H9 (cell line): ENCODE measurements at regions not wholly inside any gene's neighbourhood (a gene's known extent, or its start where the extent isn't known, plus 50 kb on each side); places are given as distances from the start of the nearest gene placed in this dataset.

ENCODE experiments used
- DNase-seq: peaks from one replicate; pipeline ENCODE4 v3.0.0-alpha.2; 2017
- H2AFZ ChIP-seq: one replicate; pipeline ENCODE4 v1.6.1; 2013; ENCODE audit warnings: mild to moderate bottlenecking, low read length, control low read depth, moderate library complexity
- H2AK5ac ChIP-seq: 2 replicates; pipeline ENCODE4 v1.6.1; 2013; ENCODE audit warnings: low read length, control low read depth, mixed read lengths; ENCODE audit not compliant: insufficient read length
- H2BK120ac ChIP-seq: one replicate; pipeline ENCODE4 v1.6.1; 2013; ENCODE audit warnings: low read depth, mild to moderate bottlenecking, low read length, control low read depth, inconsistent platforms; ENCODE audit not compliant: poor library complexity, severe bottlenecking
- H2BK12ac ChIP-seq: 2 replicates; pipeline ENCODE4 v1.6.1; 2013; ENCODE audit warnings: low read length, control low read depth, mixed read lengths, low read depth; ENCODE audit not compliant: insufficient read length
- H2BK15ac ChIP-seq: 2 replicates; pipeline ENCODE4 v1.6.1; 2013; ENCODE audit warnings: low read depth, low read length, control low read depth
- H2BK20ac ChIP-seq: one replicate; pipeline ENCODE4 v1.6.1; 2013; ENCODE audit warnings: low read depth, mild to moderate bottlenecking, low read length, control low read depth, inconsistent platforms; ENCODE audit not compliant: poor library complexity, severe bottlenecking
- H2BK5ac ChIP-seq: 2 replicates; pipeline ENCODE4 v1.6.1; 2013; ENCODE audit warnings: low read length, control low read depth, mixed read lengths; ENCODE audit not compliant: insufficient read length
- H3K14ac ChIP-seq: 2 replicates; pipeline ENCODE4 v1.6.1; 2013; ENCODE audit warnings: low read length, control low read depth; ENCODE audit not compliant: insufficient read depth
- H3K18ac ChIP-seq: 2 replicates; pipeline ENCODE4 v1.6.1; 2013; ENCODE audit warnings: low read depth, mild to moderate bottlenecking, mixed read lengths, low read length, control low read depth; ENCODE audit not compliant: insufficient read length
- H3K23ac ChIP-seq: 2 replicates; pipeline ENCODE4 v1.6.1; 2013; ENCODE audit warnings: low read length, control low read depth, mixed read lengths, low read depth; ENCODE audit not compliant: insufficient read length
- H3K23me2 ChIP-seq: 2 replicates; pipeline ENCODE4 v1.6.1; 2013; ENCODE audit warnings: low read depth, mild to moderate bottlenecking, mixed read lengths, low read length, control low read depth; ENCODE audit not compliant: insufficient read length, poor library complexity, severe bottlenecking
- H3K27ac ChIP-seq: 2 replicates; pipeline ENCODE4 v1.5.1; 2013; ENCODE audit warnings: low read length, control low read depth, mixed read lengths, low read depth; ENCODE audit not compliant: insufficient read length
- H3K27me3 ChIP-seq: 2 replicates; pipeline ENCODE4 v1.6.1; 2013; ENCODE audit warnings: low read length, control low read depth, inconsistent platforms; ENCODE audit not compliant: insufficient read depth
- H3K4ac ChIP-seq: 2 replicates; pipeline ENCODE4 v1.6.1; 2013; ENCODE audit warnings: low read depth, mild to moderate bottlenecking, control low read depth, inconsistent platforms, low read length, moderate library complexity
- H3K4me1 ChIP-seq: 2 replicates; pipeline ENCODE4 v1.6.1; 2013; ENCODE audit warnings: low read length, control low read depth, inconsistent platforms; ENCODE audit not compliant: insufficient read depth
- H3K4me2 ChIP-seq: 2 replicates; pipeline ENCODE4 v1.6.1; 2013; ENCODE audit warnings: low read length, control low read depth, mixed read lengths; ENCODE audit not compliant: insufficient read length, insufficient read depth
- H3K56ac ChIP-seq: 2 replicates; pipeline ENCODE4 v1.6.1; 2013; ENCODE audit warnings: low read depth, mild to moderate bottlenecking, mixed read lengths, low read length, control low read depth; ENCODE audit not compliant: insufficient read length
- H3K79me1 ChIP-seq: 2 replicates; pipeline ENCODE4 v1.6.1; 2013; ENCODE audit warnings: low read depth, mild to moderate bottlenecking, moderate library complexity, low read length, control low read depth, inconsistent platforms; ENCODE audit not compliant: insufficient read depth, poor library complexity, severe bottlenecking
- H3K79me2 ChIP-seq: 2 replicates; pipeline ENCODE4 v1.6.1; 2013; ENCODE audit warnings: low read length, control low read depth, inconsistent platforms; ENCODE audit not compliant: insufficient read depth
- H3K9ac ChIP-seq: 2 replicates; pipeline ENCODE4 v1.6.1; 2013; ENCODE audit warnings: low read length, control low read depth, mixed read lengths; ENCODE audit not compliant: insufficient read length; ENCODE audit errors: extremely low read depth
- H3K9me3 ChIP-seq: one replicate; pipeline ENCODE4 v1.6.1; 2013; ENCODE audit warnings: low read depth, low read length, inconsistent platforms; ENCODE audit not compliant: control insufficient read depth
- H3T11ph ChIP-seq: one replicate; pipeline ENCODE4 v1.6.1; 2013; ENCODE audit warnings: mild to moderate bottlenecking, low read length, control low read depth, inconsistent platforms
- H4K20me1 ChIP-seq: one replicate; pipeline ENCODE4 v1.6.1; 2013; ENCODE audit not compliant: control insufficient read depth, insufficient read length, insufficient read depth
- H4K5ac ChIP-seq: 2 replicates; pipeline ENCODE4 v1.6.1; 2013; ENCODE audit warnings: low read depth, mild to moderate bottlenecking, mixed read lengths, low read length, control low read depth; ENCODE audit not compliant: insufficient read length
- H4K8ac ChIP-seq: replicated peaks from 2 replicates; pipeline ENCODE4 v1.6.1; 2013; ENCODE audit warnings: low read length, control low read depth, mixed read lengths, low read depth; ENCODE audit not compliant: insufficient read length
- H4K91ac ChIP-seq: 2 replicates; pipeline ENCODE4 v1.6.1; 2013; ENCODE audit warnings: low read depth, mild to moderate bottlenecking, moderate library complexity, mixed read lengths, low read length, control low read depth; ENCODE audit not compliant: insufficient read length
- H3K27ac Mint-ChIP-seq, 3 experiments: 2 replicates in 2 of 3; 3 replicates in 1 of 3; pipeline ENCODE4 v1.8.0; 2020 to 2021; ENCODE audit warnings: mixed read lengths in 3 of 3, mild to moderate bottlenecking in 1 of 3, moderate library complexity in 1 of 3
- H3K27me3 Mint-ChIP-seq: 2 replicates; pipeline ENCODE4 v1.8.0; 2021; ENCODE audit warnings: low read depth, mild to moderate bottlenecking, moderate library complexity, mixed read lengths
- H3K36me3 Mint-ChIP-seq, 3 experiments: 2 replicates in 2 of 3; 3 replicates in 1 of 3; pipeline ENCODE4 v1.8.0; 2020 to 2021; ENCODE audit warnings: low read depth in 3 of 3, mixed read lengths in 3 of 3; ENCODE audit not compliant: insufficient read depth in 1 of 3
- H3K4me1 Mint-ChIP-seq, 2 experiments: 2 replicates each; pipeline ENCODE4 v1.8.0; 2020; ENCODE audit warnings: mixed read lengths in 2 of 2
- H3K4me3 Mint-ChIP-seq, 2 experiments: 2 replicates in 1 of 2; 3 replicates in 1 of 2; pipeline ENCODE4 v1.8.0; 2020 to 2021; ENCODE audit warnings: mild to moderate bottlenecking in 2 of 2, mixed read lengths in 2 of 2, moderate library complexity in 1 of 2
- H3K9me3 Mint-ChIP-seq, 2 experiments: 2 replicates in 1 of 2; 3 replicates in 1 of 2; pipeline ENCODE4 v1.8.0; 2020; ENCODE audit warnings: mild to moderate bottlenecking in 2 of 2, mixed read lengths in 2 of 2, moderate library complexity in 1 of 2
- WGBS: extraction: QIAGEN DNeasy Blood & Tissue Kit; methylation state at CpG from one replicate; pipeline ENCODE4 v1.1.7; 2013; ENCODE audit warnings: missing lambda C conversion rate, low lambda C conversion rate, mixed read lengths; ENCODE audit not compliant: insufficient read length; ENCODE audit errors: extremely low coverage; 5-methylcytosine and 5-hydroxymethylcytosine counted together
- TF ChIP-seq, protein P1 (sequence below): fragments of 200-600 bp; sonication (generic); conservative IDR thresholded peaks from 3 replicates; pipeline ENCODE4 v1.8.0; 2021; ENCODE audit warnings: antibody characterized with exemption, mild to moderate bottlenecking

DNA sequence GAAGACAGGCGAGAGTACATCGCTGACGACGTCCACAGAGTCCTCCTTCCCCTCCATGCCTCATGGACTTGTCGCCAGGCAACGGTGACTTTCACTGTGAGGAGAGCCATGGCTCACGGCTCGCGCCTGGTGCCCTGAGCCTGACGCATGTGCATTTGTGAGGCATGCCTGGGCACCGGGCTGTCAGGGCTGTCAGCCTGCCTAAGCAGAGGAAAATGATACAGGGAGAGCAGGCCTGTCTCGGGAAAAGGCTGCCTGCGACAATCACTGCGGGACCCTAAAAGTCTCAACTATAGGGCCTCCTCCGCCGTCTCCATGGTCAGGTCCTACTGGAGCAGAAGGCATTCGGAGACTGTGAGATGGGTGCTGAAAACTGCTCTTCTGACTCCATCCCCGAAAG lies 135.5 kb upstream of the WSB1 start:
- H2BK120ac ChIP-seq, result no peak overlapping the region
- no peak overlapping the region for H2AK5ac ChIP-seq
- H2BK12ac ChIP-seq, result no peak overlapping the region
- no CpG with 5 or more reads among the region's 18 CpGs for WGBS
- H4K5ac ChIP-seq, result no peak overlapping the region
- no peak overlapping the region for H3K4me3 Mint-ChIP-seq
- H2BK15ac ChIP-seq, result no peak overlapping the region
- H2AFZ ChIP-seq, result no peak overlapping the region
- no peak overlapping the region for H3T11ph ChIP-seq
- peaks cover 74 to 77% of the 10 kb centered on the region in 2 experiments for H3K9me3 Mint-ChIP-seq
- H3K9ac ChIP-seq, result no peak overlapping the region
- H3K27me3 Mint-ChIP-seq, result peaks cover 3% of the 10 kb centered on the region; the same call in 1 of the 2 replicates
- H3K23me2 ChIP-seq, result no peaks in the 10 kb centered on the region
- no peak overlapping the region for H3K27ac Mint-ChIP-seq
- peaks cover 71% of the 10 kb centered on the region for H3K9me3 ChIP-seq
- H3K4me2 ChIP-seq, result no peak overlapping the region
- no peaks in the 10 kb centered on the region for H4K20me1 ChIP-seq
- no peak overlapping the region for H3K56ac ChIP-seq
- H3K14ac ChIP-seq, result no peak overlapping the region
- no peak for DNase-seq
- no peak overlapping the region for H4K8ac ChIP-seq
- no peaks in the 10 kb centered on the region for H3K79me2 ChIP-seq
- no peaks in the 10 kb centered on the region for H3K27me3 ChIP-seq
- H3K18ac ChIP-seq, result no peak overlapping the region
- peaks cover 0 to 20% (median 4%) of the 10 kb centered on the region in 3 experiments; a peak in 4 of 7 replicates for H3K36me3 Mint-ChIP-seq
- H3K27ac ChIP-seq, result no peak overlapping the region
- TF ChIP-seq, protein P1, sequence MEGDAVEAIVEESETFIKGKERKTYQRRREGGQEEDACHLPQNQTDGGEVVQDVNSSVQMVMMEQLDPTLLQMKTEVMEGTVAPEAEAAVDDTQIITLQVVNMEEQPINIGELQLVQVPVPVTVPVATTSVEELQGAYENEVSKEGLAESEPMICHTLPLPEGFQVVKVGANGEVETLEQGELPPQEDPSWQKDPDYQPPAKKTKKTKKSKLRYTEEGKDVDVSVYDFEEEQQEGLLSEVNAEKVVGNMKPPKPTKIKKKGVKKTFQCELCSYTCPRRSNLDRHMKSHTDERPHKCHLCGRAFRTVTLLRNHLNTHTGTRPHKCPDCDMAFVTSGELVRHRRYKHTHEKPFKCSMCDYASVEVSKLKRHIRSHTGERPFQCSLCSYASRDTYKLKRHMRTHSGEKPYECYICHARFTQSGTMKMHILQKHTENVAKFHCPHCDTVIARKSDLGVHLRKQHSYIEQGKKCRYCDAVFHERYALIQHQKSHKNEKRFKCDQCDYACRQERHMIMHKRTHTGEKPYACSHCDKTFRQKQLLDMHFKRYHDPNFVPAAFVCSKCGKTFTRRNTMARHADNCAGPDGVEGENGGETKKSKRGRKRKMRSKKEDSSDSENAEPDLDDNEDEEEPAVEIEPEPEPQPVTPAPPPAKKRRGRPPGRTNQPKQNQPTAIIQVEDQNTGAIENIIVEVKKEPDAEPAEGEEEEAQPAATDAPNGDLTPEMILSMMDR, result no peak
- no peak overlapping the region for H4K91ac ChIP-seq
- H3K23ac ChIP-seq, result no peak overlapping the region
- no peaks in the 10 kb centered on the region for H3K4me1 ChIP-seq
- no peak overlapping the region for H3K4ac ChIP-seq
- H2BK5ac ChIP-seq, result no peak overlapping the region
- H2BK20ac ChIP-seq, result no peak overlapping the region
- no peaks in the 10 kb centered on the region for H3K4me1 Mint-ChIP-seq
- no peaks in the 10 kb centered on the region for H3K79me1 ChIP-seq
